Stimulated activated effector memory CD8-positive, alpha-beta T cell treated with anti-CD3 and anti-CD28 coated beads, Interleukin-12 subunit alpha, Interleukin-12 subunit beta, amount 100 ng/mL, for 72 hours (primary cell): ENCODE measurements at regions not wholly inside any gene's neighbourhood (a gene's known extent, or its start where the extent isn't known, plus 50 kb on each side); places are given as distances from the start of the nearest gene placed in this dataset.

Experiments used
- ATAC-seq: fragments of 150-1000 bp; cut with Tn5 transposase; 2 replicates; pipeline ENCODE4 v1.10.0; 2021
- DNase-seq, 2 donors: peaks; one replicate each; pipeline ENCODE4 v3.0.0; 2021 to 2022; ENCODE audit warnings: low spot score in 2 of 2
- H3K27ac Mint-ChIP-seq: one replicate; pipeline ENCODE4 v1.8.0; 2022; ENCODE audit warnings: mild to moderate bottlenecking, mixed read lengths
- H3K36me3 Mint-ChIP-seq: one replicate; pipeline ENCODE4 v1.8.0; 2022; ENCODE audit warnings: mild to moderate bottlenecking, mixed read lengths
- H3K4me1 Mint-ChIP-seq: one replicate; pipeline ENCODE4 v1.8.0; 2022; ENCODE audit warnings: mixed read lengths
- H3K4me3 Mint-ChIP-seq: one replicate; pipeline ENCODE4 v1.8.0; 2022; ENCODE audit warnings: mild to moderate bottlenecking, mixed read lengths
- H3K9me3 Mint-ChIP-seq: one replicate; pipeline ENCODE4 v1.8.0; 2022; ENCODE audit warnings: mixed read lengths

DNA sequence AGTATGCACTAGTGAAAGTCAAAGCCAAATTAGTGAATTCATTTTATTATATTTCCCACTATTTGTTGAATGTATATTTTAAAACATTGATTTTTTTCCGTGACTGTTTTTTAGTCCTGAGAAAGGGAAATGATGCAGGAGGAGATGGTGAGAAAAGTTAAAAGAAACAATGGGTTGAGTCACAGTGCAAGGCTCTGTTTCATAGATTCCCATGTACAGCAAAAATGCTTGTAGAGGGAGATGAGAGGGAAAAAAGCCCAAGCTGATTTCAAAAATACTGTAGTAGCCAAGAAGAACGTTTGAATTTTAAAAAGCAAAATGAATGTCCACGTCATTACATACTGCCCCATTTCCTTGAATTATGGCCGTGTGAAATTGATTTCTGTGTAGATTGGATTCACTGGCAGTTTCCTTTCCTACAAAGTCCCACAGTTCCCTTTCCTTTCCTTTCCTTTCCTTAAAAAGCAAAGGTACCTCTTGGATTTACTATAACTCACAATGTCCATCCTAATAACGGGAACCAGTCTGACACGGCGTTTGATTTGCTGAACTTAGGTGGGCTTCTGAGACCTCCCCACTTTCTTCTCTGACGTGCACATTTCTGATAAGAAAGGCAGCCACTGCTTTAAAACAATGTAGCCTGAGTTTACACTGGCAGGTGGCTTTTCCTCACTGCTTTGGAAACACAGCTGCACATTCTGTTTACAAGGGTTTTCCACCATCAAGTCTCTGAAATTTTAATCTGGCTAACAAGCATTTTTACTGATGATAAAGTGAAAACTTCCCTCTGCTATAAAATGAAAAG is 63.7 kb downstream of the SPCS3 start:
- no peaks in the 10 kb centered on the region for H3K9me3 Mint-ChIP-seq
- no peak overlapping the region for H3K4me3 Mint-ChIP-seq
- H3K36me3 Mint-ChIP-seq: no peaks in the 10 kb centered on the region
- no peak for ATAC-seq
- no peaks in the 10 kb centered on the region for H3K4me1 Mint-ChIP-seq
- H3K27ac Mint-ChIP-seq: no peak overlapping the region
- no peak for DNase-seq

DNA sequence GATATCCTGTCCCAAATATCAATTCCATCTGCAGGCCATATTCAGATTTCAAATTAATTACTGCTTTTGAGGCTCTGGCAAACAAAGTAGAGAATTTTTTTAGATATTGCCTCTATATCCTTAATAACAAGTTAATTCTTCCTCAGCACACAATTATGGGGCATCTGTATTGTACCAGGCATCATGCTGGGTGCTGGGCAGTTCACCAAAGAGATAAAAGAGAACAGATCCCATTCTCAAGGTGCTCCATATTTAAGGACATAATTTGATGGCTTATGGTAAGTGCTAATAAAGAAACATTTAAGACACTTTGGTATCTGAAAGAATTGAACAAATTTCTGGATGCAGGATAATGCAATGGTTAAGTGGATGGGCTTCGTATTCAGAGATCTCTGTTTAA is 65.8 kb downstream of the SPCS3 start:
- Mint-ChIP-seq H3K9me3 (no peaks in the 10 kb centered on the region), H3K4me1 (no peaks in the 10 kb centered on the region), H3K36me3 (no peaks in the 10 kb centered on the region), H3K27ac (no peak overlapping the region), H3K4me3 (no peak overlapping the region)
- no peak for ATAC-seq
- no peak for DNase-seq

DNA sequence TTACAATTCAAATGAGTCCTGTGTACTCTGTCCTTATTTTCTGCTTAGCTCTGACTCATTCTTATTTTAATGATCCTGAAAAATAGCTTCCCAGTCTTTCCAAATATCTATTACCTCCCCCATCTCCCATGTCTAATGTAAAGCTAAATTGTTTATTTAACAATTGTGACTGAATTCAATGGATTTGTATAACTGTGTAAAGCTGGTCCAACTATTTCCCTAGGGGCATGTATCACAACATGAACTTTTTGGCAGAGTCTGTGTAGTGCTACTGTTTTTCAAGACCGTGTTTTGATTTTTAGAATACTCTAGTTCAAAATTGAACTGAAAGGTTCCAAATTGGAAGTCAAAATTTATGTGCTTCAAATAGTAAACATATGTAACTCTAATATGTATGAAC is 67.8 kb downstream of the SPCS3 start:
- no peak overlapping the region for H3K27ac Mint-ChIP-seq

DNA sequence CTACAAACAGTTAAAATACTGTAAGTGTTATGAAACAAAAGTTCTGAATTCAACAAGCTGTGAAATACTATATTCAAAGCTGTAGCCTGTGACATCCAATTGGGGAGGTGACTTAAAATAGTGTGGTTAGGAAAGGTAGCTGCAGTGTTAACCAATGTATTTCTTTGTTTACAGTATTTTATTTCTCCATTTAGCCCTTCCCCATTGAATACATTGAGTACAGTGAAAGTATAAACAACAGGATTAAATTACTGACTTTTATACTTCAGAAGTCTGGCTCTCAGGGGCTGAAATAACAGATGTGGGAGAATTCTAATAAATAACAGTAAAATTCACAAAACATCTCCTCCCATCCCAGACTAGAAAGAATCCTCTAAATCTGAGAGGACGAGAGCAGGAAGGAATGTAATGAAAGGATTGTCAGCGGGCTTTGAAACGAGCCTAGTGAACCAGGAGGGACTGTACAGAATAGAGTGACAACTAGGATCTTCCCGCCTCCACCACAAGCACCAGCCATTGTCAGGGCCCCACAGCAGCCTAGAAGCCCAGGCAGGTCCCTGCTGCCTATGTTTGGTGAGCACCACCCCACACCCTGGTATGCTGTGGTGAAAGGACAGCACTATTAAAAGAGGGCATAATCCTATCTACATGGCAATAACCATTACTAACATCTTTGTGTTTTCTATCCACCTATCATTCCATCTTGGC is 73.7 kb downstream of the SPCS3 start:
- no peak overlapping the region for H3K27ac Mint-ChIP-seq
- DNase-seq (no peak), ATAC-seq (no peak)
- H3K4me3 Mint-ChIP-seq: no peak overlapping the region
- H3K9me3 Mint-ChIP-seq: peaks cover 8% of the 10 kb centered on the region
- H3K4me1 Mint-ChIP-seq: no peaks in the 10 kb centered on the region
- no peaks in the 10 kb centered on the region for H3K36me3 Mint-ChIP-seq

More for the DNA sequence above, 67.8 kb downstream of the SPCS3 start:
- DNase-seq (no peak), ATAC-seq (no peak)
- no peaks in the 10 kb centered on the region for H3K36me3 Mint-ChIP-seq
- H3K4me1 Mint-ChIP-seq: no peaks in the 10 kb centered on the region
- H3K9me3 Mint-ChIP-seq: no peaks in the 10 kb centered on the region
- no peak overlapping the region for H3K4me3 Mint-ChIP-seq

DNA sequence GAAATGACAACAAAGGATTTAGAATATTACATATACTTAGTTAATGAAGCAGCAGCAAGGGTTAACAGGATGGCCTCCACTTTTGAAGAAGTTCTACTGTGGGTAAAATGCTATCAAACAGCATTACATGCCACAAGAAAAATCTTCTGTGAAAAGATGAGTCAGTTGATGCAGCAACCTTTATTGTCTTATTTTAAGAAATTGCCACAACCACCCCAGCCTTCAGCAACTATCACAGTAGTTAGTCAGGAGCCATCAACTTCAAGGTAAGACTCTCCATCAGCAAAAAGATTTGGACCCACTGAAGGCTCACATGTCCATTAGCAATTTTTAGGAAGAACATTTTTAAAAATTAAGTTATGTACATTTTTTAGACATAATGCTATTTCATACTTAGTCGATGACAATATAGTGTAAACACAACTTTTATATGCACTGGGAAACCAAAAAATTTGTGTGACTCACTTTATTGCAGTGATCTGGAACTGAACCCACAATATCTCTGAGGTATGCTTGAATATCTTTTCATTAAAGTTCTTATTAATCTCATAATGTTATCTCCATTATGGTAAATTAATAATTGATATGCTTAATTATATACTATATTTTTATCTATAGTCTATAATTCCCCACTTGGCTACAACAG is 81.2 kb downstream of the SPCS3 start:
- Mint-ChIP-seq H3K27ac (no peak overlapping the region), H3K9me3 (peaks cover 8% of the 10 kb centered on the region), H3K4me1 (no peaks in the 10 kb centered on the region), H3K4me3 (no peak overlapping the region), H3K36me3 (no peaks in the 10 kb centered on the region)
- ATAC-seq: no peak
- DNase-seq: no peak

DNA sequence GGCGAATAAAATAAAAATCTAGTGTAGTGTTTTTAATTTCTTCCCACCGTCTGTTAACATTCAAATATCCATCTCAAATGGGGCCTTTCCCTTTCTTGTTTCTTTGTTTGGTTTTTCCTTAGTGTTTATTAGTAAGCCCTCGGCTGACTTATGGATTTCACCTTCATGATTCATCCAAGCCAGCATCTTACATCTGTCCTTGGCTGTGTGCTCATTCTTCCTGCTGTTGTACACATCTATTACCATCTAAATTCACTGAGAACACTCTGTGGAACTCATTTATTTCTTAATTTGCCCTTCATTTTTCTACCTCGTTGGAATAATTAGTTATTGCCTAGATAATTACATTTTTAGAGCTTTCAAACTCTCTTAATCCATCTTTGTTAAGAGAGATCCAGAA is 84.9 kb downstream of the SPCS3 start:
- H3K27ac Mint-ChIP-seq: no peak overlapping the region
- no peak for ATAC-seq

DNA sequence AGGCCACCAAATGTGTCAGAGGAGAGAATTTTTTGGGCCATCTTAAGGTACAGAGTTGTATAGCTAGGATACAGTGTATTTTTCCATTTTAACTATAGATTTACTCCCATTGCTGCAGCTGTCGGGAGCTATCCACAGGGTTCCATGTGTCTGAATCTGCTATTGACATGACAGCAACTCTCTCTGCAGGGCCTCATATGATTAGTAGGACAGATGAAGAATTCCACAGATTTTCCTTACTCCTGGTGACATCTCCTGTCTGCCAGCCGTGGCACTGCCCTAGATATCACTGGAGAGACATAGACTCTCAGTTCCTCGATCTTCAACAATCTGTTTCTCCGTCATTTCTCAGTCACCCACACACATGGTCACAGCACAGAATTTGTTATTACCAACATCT is 86.5 kb downstream of the SPCS3 start:
- Mint-ChIP-seq H3K4me1 (no peaks in the 10 kb centered on the region), H3K36me3 (no peaks in the 10 kb centered on the region), H3K9me3 (no peaks in the 10 kb centered on the region), H3K4me3 (no peak overlapping the region), H3K27ac (no peak overlapping the region)
- DNase-seq: no peak
- no peak for ATAC-seq

More for the DNA sequence above, 84.9 kb downstream of the SPCS3 start:
- no peaks in the 10 kb centered on the region for H3K9me3 Mint-ChIP-seq
- H3K4me3 Mint-ChIP-seq: no peak overlapping the region
- H3K36me3 Mint-ChIP-seq: no peaks in the 10 kb centered on the region
- no peaks in the 10 kb centered on the region for H3K4me1 Mint-ChIP-seq
- no peak for DNase-seq

DNA sequence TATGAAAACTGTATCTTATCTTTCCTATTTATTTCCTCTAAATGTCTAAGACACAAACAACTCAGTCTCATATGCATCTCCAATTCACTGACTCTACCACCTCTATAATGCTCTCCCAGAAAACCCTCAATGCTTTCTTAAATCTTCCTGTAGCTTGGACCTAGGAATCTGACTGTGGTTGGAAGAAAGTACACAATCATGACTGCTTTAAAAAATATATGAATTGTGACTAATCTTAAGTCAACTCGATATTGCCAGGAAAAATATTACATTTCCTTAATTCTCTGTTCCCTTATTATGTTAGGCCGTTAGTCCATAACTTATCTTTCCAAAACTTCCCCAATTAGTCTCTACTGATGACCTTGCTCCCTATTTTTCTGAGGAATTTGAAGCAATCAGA is 87.0 kb downstream of the SPCS3 start:
- no peak for ATAC-seq
- no peak for DNase-seq
- H3K36me3 Mint-ChIP-seq: no peaks in the 10 kb centered on the region

DNA sequence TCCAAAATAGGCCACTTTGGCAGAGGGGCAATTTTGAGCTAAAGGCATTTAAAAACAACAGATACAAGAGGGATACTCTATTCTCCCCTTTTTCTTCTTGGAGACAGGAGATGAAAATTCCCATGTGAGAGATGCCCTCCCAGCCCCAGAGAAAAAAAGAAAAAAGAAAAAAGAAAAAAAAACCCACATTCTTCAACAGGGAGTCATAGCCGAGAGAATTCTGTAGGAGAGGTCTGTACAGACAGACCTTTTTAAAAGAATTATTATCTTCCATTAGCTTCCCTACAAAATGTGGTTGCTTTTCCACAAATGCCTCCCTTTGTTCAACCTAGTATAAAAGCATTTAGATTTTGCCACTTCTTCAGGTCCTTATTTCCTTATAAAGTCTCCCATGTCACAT is 89.9 kb downstream of the SPCS3 start:
- ATAC-seq: no peak

More for the DNA sequence above, 87.0 kb downstream of the SPCS3 start:
- no peaks in the 10 kb centered on the region for H3K9me3 Mint-ChIP-seq
- H3K4me1 Mint-ChIP-seq: no peaks in the 10 kb centered on the region
- no peak overlapping the region for H3K4me3 Mint-ChIP-seq
- H3K27ac Mint-ChIP-seq: no peak overlapping the region

DNA sequence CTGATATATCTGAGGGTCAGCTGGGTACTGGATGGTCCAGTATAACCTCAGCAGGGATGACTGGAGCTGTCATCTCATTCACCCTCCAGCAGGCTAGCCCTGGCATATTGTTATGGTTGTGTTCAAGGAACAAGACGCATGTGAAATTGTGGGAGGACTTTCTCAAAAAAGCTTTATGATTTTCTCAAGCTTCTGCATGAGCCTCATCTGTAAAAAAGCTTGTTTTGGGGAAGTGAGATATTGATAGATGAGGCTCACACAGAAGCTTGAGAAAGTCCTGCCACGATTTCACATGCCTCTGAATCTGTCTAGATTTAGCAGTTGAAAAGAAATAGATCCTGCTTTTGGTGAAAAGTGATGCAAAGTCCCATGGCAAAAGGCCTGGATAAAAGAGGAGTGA is 93.4 kb downstream of the SPCS3 start:
- no peak overlapping the region for H3K27ac Mint-ChIP-seq
- no peaks in the 10 kb centered on the region for H3K4me1 Mint-ChIP-seq
- ATAC-seq: peak; percentile 19
- H3K36me3 Mint-ChIP-seq: no peaks in the 10 kb centered on the region
- no peak overlapping the region for H3K4me3 Mint-ChIP-seq
- peaks cover 6% of the 10 kb centered on the region for H3K9me3 Mint-ChIP-seq
- no peak for DNase-seq

More for the DNA sequence above, 89.9 kb downstream of the SPCS3 start:
- H3K9me3 Mint-ChIP-seq: no peaks in the 10 kb centered on the region
- no peak overlapping the region for H3K4me3 Mint-ChIP-seq
- H3K27ac Mint-ChIP-seq: no peak overlapping the region
- no peaks in the 10 kb centered on the region for H3K36me3 Mint-ChIP-seq
- H3K4me1 Mint-ChIP-seq: no peaks in the 10 kb centered on the region
- no peak for DNase-seq

DNA sequence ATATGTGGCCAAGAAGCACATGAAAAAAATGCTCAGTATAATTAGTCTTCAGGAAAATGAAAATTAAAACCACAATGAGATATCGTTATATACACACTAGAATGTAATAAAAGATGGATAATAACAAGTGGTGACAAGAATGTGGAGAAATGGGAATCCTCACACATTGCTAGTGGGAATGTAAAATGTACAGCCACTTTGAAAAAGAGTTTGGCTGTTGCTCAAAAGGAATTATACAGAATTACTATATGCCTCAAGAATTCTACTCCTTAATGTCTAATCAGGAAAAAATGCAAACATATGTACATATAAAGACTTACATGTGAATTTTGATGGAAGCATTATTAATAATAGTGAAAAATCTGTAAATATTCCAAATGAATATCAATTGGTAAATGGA is 102.2 kb downstream of the SPCS3 start:
- no peak for ATAC-seq
- no peak for DNase-seq
- no peak overlapping the region for H3K27ac Mint-ChIP-seq
- H3K4me1 Mint-ChIP-seq: no peaks in the 10 kb centered on the region
- peaks cover 5% of the 10 kb centered on the region for H3K9me3 Mint-ChIP-seq
- H3K36me3 Mint-ChIP-seq: no peaks in the 10 kb centered on the region
- no peak overlapping the region for H3K4me3 Mint-ChIP-seq

DNA sequence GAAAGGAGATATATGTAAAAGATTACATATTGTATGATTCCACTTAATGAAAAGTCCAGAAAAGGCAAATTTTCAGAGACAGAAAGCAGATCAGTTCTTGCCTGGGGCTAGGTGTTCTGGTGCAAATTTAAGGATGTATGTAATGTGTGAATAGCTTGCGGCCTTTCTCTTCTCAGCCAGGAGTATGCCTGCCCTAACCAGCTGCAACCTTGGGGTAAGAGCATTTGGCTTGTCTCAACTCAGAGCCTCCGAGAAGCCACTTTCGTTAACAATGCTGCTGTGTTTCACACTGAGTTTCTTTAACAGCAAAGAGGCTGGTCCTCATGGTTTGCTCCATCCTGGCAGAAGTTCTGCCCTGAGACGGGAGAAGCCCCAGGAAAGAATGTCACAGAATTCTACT is 102.7 kb downstream of the SPCS3 start:
- Mint-ChIP-seq H3K27ac (no peak overlapping the region), H3K4me1 (no peaks in the 10 kb centered on the region), H3K36me3 (no peaks in the 10 kb centered on the region), H3K4me3 (no peak overlapping the region), H3K9me3 (peaks cover 2% of the 10 kb centered on the region)
- ATAC-seq (no peak), DNase-seq (no peak)

DNA sequence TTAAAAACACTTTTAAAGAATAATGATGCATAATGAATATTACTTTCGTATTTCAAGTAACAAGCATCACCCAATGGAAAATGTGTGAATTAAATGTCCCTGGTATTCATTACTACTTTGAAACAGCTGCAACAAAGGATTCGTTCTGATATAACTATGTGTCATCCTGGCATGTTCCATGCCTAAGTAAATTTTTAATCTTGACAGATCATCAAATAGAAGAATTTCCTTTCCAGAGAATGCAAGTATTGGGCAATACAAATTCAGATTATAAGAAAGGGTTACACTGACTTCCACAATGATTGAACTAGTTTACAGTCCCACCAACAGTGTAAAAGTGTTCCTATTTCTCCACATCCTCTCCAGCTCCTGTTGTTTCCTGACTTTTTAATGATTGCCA is 105.3 kb downstream of the SPCS3 start:
- Mint-ChIP-seq H3K4me1 (no peaks in the 10 kb centered on the region), H3K4me3 (no peak overlapping the region), H3K36me3 (no peaks in the 10 kb centered on the region), H3K9me3 (no peaks in the 10 kb centered on the region), H3K27ac (no peak overlapping the region)
- no peak for DNase-seq
- no peak for ATAC-seq

DNA sequence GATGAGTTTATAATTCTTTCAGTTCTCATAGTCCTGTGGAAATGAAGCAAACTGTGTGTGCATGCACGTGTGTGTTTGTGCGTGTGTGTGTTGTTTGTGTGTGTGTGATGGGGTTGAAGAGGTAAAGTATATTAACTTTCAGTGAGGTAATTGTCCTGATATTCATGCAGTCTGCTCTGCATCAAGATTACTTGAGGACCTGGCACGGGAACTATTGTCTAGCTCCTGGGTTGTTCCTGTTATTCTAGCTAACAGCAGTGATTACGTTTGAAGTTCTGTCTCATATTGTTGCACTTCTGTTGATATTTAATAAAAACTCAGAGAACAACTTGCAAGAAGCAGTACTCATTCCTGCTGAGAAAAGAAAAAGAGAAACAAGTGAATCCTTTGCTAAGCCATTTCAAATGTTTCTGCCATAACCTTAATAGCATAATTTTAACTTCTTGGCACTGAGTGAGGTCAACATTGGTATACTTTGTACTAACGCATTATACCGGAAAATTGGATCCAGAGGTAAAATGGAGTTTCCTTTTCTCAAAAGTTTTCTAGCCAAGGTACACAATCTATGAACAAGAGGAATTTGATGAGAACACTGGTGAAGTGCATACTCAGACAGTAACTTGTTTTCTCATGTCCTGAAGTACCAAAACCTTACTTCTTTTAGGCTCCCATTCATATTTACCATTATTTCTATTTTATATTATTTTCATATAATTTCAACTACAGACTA is 113.2 kb downstream of the SPCS3 start:
- Mint-ChIP-seq H3K4me3 (no peak overlapping the region), H3K36me3 (no peaks in the 10 kb centered on the region), H3K27ac (no peak overlapping the region), H3K4me1 (no peaks in the 10 kb centered on the region), H3K9me3 (no peaks in the 10 kb centered on the region)
- ATAC-seq (no peak), DNase-seq (no peak)

DNA sequence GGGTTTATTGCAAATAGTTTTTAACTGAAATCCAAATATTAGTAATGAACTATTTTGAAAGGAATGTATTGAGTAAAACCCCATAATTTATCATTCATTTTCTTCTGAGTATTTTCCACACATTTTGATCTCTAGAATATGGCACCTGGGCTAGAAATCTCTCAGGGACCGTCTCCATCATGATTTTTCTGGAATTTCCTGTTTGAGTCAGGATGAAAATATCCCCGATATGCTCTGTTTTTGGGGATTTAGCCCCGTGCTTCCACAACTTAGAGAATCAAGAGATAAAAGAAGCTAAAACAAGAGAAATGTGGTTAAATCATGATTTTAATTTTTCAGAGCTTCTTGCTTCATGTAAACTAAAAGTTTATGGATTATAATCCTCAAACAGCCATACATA is 114.2 kb downstream of the SPCS3 start:
- no peaks in the 10 kb centered on the region for H3K9me3 Mint-ChIP-seq
- no peak overlapping the region for H3K4me3 Mint-ChIP-seq
- ATAC-seq (no peak), DNase-seq (no peak)
- no peaks in the 10 kb centered on the region for H3K4me1 Mint-ChIP-seq
- H3K27ac Mint-ChIP-seq: no peak overlapping the region
- no peaks in the 10 kb centered on the region for H3K36me3 Mint-ChIP-seq
